Endothelial cell of umbilical vein (primary cell): ENCODE measurements at regions not wholly inside any gene's neighbourhood (a gene's known extent, or its start where the extent isn't known, plus 50 kb on each side); places are given as distances from the start of the nearest gene placed in this dataset.

Source experiments
- BruUV-seq: library from RNA; stranded (reverse); fragments of 400-500 nt; replicated peaks from 2 replicates; lab custom pipeline; 2021; lab: Mats Ljungman, UMichigan
- CTCF ChIA-PET: fragments of 300-600, 350-600 bp; sonication (Branson Sonifier 250); formaldehyde crosslinking; loops from one replicate; lab custom pipeline; 2021; ENCODE audit warnings: antibody characterized with exemption, inconsistent platforms; lab: Charles Lee
- POLR2A ChIA-PET: fragments of 300-600, 350-600 bp; sonication (Branson Sonifier 250); formaldehyde crosslinking; loops from one replicate; lab custom pipeline; 2021; ENCODE audit warnings: antibody characterized with exemption, inconsistent platforms; lab: Charles Lee
- DNase-seq: peaks from one replicate; pipeline ENCODE4 v3.0.0-alpha.2; 2011; ENCODE audit warnings: low read depth, low spot score
- FAIRE-seq: peaks from 2 replicates; lab custom pipeline; 2011; peaks lifted over from hg19 to GRCh38; lab: Jason Lieb, UNC
- H2AFZ ChIP-seq: 2 replicates; pipeline ENCODE4 v1.6.0; 2012; ENCODE audit warnings: low read depth, low read length, control low read depth, inconsistent platforms
- H3K27ac ChIP-seq: 2 replicates; pipeline ENCODE4 v1.5.1; 2011; ENCODE audit warnings: low read depth, mild to moderate bottlenecking, control low read depth, low read length, moderate library complexity; ENCODE audit not compliant: insufficient read depth
- H3K27me3 ChIP-seq, 2 experiments: 2 replicates each; pipeline versions ENCODE4 v1.6.0 to v1.6.1; 2011; ENCODE audit warnings: low read length in 2 of 2, mixed read lengths in 1 of 2; ENCODE audit not compliant: control insufficient read depth in 2 of 2, insufficient read depth in 2 of 2
- H3K36me3 ChIP-seq, 2 experiments: 2 replicates in 1 of 2; 3 replicates in 1 of 2; pipeline ENCODE4 v1.5.1; 2011; ENCODE audit warnings: low read length in 2 of 2, mild to moderate bottlenecking in 1 of 2, moderate library complexity in 1 of 2; ENCODE audit not compliant: control insufficient read depth in 2 of 2, insufficient read depth in 2 of 2; ENCODE audit errors: extremely low read depth in 1 of 2
- H3K4me1 ChIP-seq: 3 replicates; pipeline ENCODE4 v1.5.1; 2011; ENCODE audit warnings: mild to moderate bottlenecking, low read length; ENCODE audit not compliant: control insufficient read depth, insufficient read depth; ENCODE audit errors: extremely low read depth
- H3K4me2 ChIP-seq: 2 replicates; pipeline ENCODE4 v1.6.1; 2011; ENCODE audit warnings: low read length, control low read depth, mixed read lengths; ENCODE audit not compliant: insufficient read depth
- H3K4me3 ChIP-seq, 3 experiments: fragments of 200-600 bp in 1 of 3; sonication (generic), shearing (Covaris generic) in 1 of 3; replicated peaks in 1 of 3; 2 replicates each; pipeline ENCODE4 v1.5.1; 2011 to 2016; ENCODE audit warnings: control low read depth in 3 of 3, low read length in 3 of 3, mild to moderate bottlenecking in 2 of 3, inconsistent platforms in 1 of 3, low read depth in 1 of 3, moderate library complexity in 1 of 3; ENCODE audit not compliant: insufficient read depth in 1 of 3
- H3K79me2 ChIP-seq: 2 replicates; pipeline ENCODE4 v1.6.0; 2012; ENCODE audit warnings: low read length, inconsistent platforms; ENCODE audit not compliant: control insufficient read depth, insufficient read depth
- H3K9ac ChIP-seq: replicated peaks from 2 replicates; pipeline ENCODE3; 2011; ENCODE audit warnings: low read length, control low read depth; ENCODE audit not compliant: insufficient read depth; ENCODE audit errors: extremely low read depth
- H3K9me1 ChIP-seq: replicated peaks from 3 replicates; pipeline ENCODE4 v1.6.0; 2011; ENCODE audit warnings: mild to moderate bottlenecking, low read length; ENCODE audit not compliant: control insufficient read depth, insufficient read depth; ENCODE audit errors: extremely low read depth
- H3K9me3 ChIP-seq: replicated peaks from 2 replicates; pipeline ENCODE4 v1.5.1; 2012; ENCODE audit warnings: low read length, inconsistent platforms; ENCODE audit not compliant: control insufficient read depth, insufficient read depth
- H4K20me1 ChIP-seq: replicated peaks from 2 replicates; pipeline ENCODE3; 2011; ENCODE audit warnings: mild to moderate bottlenecking, low read length; ENCODE audit not compliant: control insufficient read depth, insufficient read depth; ENCODE audit errors: extremely low read depth
- CTCF ChIP-seq, 2 donors: IDR thresholded peaks; 1 replicate in 1 of 2; 2 replicates in 1 of 2; pipeline ENCODE4 v1.5.1; 2011; ENCODE audit warnings: low read length in 2 of 2, mild to moderate bottlenecking in 2 of 2, moderate library complexity in 2 of 2, control low read depth in 1 of 2, inconsistent platforms in 1 of 2, low read depth in 1 of 2; ENCODE audit not compliant: insufficient read depth in 1 of 2; ENCODE audit errors: extremely low read depth in 1 of 2
- EZH2 ChIP-seq: IDR thresholded peaks from 2 replicates; pipeline ENCODE4 v1.6.1; 2012; ENCODE audit warnings: borderline replicate concordance, low read depth, mild to moderate bottlenecking, moderate library complexity, low read length, inconsistent platforms; ENCODE audit not compliant: severe bottlenecking
- FOS ChIP-seq: IDR thresholded peaks from 2 replicates; pipeline ENCODE4 v1.6.1; 2011; ENCODE audit warnings: mild to moderate bottlenecking, low read length, moderate library complexity, borderline replicate concordance; ENCODE audit not compliant: insufficient read depth
- JUN ChIP-seq: IDR thresholded peaks from 2 replicates; pipeline ENCODE4 v1.6.1; 2011; ENCODE audit warnings: borderline replicate concordance, low read depth; ENCODE audit not compliant: insufficient read length, insufficient read depth
- MAX ChIP-seq: IDR thresholded peaks from 2 replicates; pipeline ENCODE4 v1.6.1; 2011; ENCODE audit not compliant: insufficient read depth, insufficient read length
- MYC ChIP-seq: IDR thresholded peaks from one replicate; pipeline ENCODE4 v1.6.1; 2011; ENCODE audit warnings: mild to moderate bottlenecking, low read depth, low read length
- POLR2A ChIP-seq: IDR thresholded peaks from 2 replicates; pipeline ENCODE4 v1.6.1; 2012; ENCODE audit warnings: low read depth, mild to moderate bottlenecking, control low read depth, low read length
- POLR2AphosphoS5 ChIP-seq: IDR thresholded peaks from 2 replicates; pipeline ENCODE4 v1.6.1; 2012; ENCODE audit warnings: low read depth, mild to moderate bottlenecking, control low read depth, low read length, moderate library complexity; ENCODE audit not compliant: insufficient read depth
- dilution Hi-C: fragments of 300-500 bp; cut with MboI; formaldehyde crosslinking; loops from one replicate; pipeline ENCODE4 v1.15.0; 2019; ENCODE audit warnings: low sequenced_read_pairs; ENCODE audit not compliant: extremely low pct_ligation_motif_present
- intact Hi-C: fragments of 100-400 bp; cut with micrococcal nuclease; formaldehyde crosslinking; loops from one replicate; pipeline ENCODE4 v1.10.0; 2022

GRCh38 chr19:31139871-31140505 is 209.2 kb downstream of the TSHZ3 start:
- Histone ChIP-seq H3K27ac (no peak overlapping the region), H2AFZ (no peak overlapping the region), H3K79me2 (no peaks in the 10 kb centered on the region), H4K20me1 (no peaks in the 10 kb centered on the region), H3K4me3 (no peak overlapping the region), H3K9ac (no peak overlapping the region), H3K4me2 (no peak overlapping the region), H3K36me3 (no peaks in the 10 kb centered on the region), H3K27me3 (no peaks in the 10 kb centered on the region), H3K9me3 (peaks cover 7% of the 10 kb centered on the region), H3K9me1 (no peaks in the 10 kb centered on the region), H3K4me1 (no peaks in the 10 kb centered on the region)
- FAIRE-seq (no peak), DNase-seq (no peak)
- POLR2A ChIA-PET = no interaction called here
- dilution Hi-C loops (no loop called here), intact Hi-C loops (no loop called here)
- TF ChIP-seq MAX (no peak), POLR2AphosphoS5 (no peak), FOS (no peak), CTCF (IDR thresholded peaks at IDR 0.05; ENCODE audit: extremely low read depth in 1 of 2, insufficient read depth in 1 of 2, low read depth in 1 of 2, low read length in 2 of 2) (no peak), POLR2A (no peak), EZH2 (no peak), JUN (no peak), MYC (no peak)
- BruUV-seq = no TSS peak
- CTCF ChIA-PET = no interaction called here
